ENCODE measurements at regions not wholly inside any gene's neighbourhood (a gene's known extent, or its start where the extent isn't known, plus 50 kb on each side); places are given as distances from the start of the nearest gene placed in this dataset.

DNA sequence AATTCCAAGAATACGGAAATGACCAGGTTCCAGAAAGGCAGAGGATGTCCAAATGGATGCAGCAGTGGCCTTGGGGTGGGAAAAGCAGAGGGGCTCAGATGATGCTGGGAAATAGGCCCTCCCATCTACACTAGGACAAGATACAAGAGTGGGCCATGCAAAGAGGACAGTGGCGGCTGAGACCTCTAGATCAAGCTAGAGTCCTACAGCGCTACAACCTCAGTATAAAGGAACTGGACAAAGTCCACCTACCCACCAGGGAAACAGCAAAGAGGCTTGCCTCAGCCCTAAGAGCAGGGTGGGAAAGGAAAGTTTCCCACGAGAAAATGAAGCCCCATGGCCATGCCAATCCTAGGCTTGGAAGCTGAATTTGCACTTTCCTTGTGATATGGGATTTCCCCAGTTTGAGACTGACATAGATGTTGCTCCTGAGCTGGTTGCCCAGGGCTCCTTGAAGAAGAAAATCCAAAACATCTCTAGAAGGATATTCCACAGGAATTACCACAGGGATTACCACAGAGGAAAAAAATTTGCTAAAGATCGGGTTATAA is 282.2 kb downstream of the MREG start:
- TF ChIP-seq, protein P1, sequence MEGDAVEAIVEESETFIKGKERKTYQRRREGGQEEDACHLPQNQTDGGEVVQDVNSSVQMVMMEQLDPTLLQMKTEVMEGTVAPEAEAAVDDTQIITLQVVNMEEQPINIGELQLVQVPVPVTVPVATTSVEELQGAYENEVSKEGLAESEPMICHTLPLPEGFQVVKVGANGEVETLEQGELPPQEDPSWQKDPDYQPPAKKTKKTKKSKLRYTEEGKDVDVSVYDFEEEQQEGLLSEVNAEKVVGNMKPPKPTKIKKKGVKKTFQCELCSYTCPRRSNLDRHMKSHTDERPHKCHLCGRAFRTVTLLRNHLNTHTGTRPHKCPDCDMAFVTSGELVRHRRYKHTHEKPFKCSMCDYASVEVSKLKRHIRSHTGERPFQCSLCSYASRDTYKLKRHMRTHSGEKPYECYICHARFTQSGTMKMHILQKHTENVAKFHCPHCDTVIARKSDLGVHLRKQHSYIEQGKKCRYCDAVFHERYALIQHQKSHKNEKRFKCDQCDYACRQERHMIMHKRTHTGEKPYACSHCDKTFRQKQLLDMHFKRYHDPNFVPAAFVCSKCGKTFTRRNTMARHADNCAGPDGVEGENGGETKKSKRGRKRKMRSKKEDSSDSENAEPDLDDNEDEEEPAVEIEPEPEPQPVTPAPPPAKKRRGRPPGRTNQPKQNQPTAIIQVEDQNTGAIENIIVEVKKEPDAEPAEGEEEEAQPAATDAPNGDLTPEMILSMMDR (IDR thresholded peaks at IDR 0.05), result no peak
- TF ChIP-seq POLR2A (IDR thresholded peaks at IDR 0.05), result no peak

All from body of pancreas (tissue), 4 donors.